Epithelial cell of proximal tubule (primary cell): ENCODE measurements at regions not wholly inside any gene's neighbourhood (a gene's known extent, or its start where the extent isn't known, plus 50 kb on each side); places are given as distances from the start of the nearest gene placed in this dataset.

ENCODE experiments used
- DNase-seq: peaks from one replicate; pipeline ENCODE4 v3.0.0-alpha.2; 2011; ENCODE audit warnings: low read depth
- H3K4me3 ChIP-seq: 2 replicates; pipeline ENCODE4 v1.5.1; 2011; ENCODE audit warnings: low read depth, mild to moderate bottlenecking, low read length
- TF ChIP-seq, protein P1 (sequence below): conservative IDR thresholded peaks from 2 replicates; pipeline ENCODE4 v1.5.1; 2012; ENCODE audit warnings: low read depth, mild to moderate bottlenecking, low read length

DNA sequence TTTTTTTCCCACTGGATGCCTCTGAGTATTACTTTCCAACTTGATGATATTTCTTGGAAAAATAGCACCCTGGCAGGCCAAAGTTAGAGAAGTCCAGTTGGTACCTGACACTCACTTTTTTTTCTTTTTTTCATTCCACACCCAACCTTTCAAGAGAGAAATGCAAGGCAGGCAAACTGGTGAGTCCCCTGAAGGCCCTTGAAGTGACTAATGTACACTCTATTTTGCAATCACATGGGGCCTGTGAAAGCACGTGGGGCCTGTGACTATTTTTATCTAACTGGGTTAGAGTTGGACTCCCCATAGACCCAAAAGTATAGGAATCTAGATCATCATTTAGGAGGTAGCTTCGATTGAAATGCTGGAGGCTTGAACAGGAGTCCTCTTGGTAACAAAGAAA, 316.7 kb downstream of the CHL1 start:
- no peak overlapping the region for H3K4me3 ChIP-seq
- TF ChIP-seq, protein P1, sequence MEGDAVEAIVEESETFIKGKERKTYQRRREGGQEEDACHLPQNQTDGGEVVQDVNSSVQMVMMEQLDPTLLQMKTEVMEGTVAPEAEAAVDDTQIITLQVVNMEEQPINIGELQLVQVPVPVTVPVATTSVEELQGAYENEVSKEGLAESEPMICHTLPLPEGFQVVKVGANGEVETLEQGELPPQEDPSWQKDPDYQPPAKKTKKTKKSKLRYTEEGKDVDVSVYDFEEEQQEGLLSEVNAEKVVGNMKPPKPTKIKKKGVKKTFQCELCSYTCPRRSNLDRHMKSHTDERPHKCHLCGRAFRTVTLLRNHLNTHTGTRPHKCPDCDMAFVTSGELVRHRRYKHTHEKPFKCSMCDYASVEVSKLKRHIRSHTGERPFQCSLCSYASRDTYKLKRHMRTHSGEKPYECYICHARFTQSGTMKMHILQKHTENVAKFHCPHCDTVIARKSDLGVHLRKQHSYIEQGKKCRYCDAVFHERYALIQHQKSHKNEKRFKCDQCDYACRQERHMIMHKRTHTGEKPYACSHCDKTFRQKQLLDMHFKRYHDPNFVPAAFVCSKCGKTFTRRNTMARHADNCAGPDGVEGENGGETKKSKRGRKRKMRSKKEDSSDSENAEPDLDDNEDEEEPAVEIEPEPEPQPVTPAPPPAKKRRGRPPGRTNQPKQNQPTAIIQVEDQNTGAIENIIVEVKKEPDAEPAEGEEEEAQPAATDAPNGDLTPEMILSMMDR = no peak
- peak; percentile 23 for DNase-seq

DNA sequence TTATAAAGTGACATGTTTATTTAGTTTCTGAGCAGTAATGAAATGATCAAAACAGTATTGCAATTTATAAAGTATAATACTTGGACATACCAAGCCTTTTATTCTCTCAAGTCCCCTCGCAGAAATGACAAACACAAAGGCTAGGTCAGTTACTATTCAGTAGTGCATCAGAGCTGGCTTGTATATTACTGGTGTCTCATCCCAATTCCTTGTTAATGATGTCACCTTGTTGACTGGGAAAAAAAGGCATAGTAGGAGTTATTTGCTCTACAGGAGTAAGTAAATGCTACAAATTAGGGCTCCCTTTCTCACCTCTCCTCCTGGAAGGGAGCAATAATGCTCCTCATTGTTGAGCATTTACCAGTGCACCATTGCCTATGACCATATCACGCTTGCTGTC, 317.6 kb downstream of the CHL1 start:
- no peak for DNase-seq
- no peak overlapping the region for H3K4me3 ChIP-seq
- TF ChIP-seq, protein P1 = no peak

DNA sequence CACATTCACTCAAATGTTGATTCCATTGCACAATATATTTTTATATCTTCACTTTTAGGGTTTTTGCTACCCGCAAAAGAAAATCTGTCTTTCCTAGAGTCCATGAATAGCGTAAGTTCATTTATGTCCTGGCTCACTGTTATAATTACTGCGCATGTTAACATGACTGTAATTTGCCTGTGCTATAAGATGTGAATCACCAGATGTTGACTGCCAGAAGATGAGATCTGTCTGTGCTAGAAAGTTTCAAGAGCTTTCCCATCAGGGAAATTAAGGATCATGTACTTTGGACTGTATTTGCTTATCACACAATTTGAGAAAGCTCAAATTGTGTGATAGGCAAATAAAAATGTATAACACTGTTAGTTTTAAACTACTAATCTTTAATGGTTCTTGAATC, 322.5 kb downstream of the CHL1 start:
- TF ChIP-seq, protein P1 = no peak
- DNase-seq = no peak
- no peak overlapping the region for H3K4me3 ChIP-seq

DNA sequence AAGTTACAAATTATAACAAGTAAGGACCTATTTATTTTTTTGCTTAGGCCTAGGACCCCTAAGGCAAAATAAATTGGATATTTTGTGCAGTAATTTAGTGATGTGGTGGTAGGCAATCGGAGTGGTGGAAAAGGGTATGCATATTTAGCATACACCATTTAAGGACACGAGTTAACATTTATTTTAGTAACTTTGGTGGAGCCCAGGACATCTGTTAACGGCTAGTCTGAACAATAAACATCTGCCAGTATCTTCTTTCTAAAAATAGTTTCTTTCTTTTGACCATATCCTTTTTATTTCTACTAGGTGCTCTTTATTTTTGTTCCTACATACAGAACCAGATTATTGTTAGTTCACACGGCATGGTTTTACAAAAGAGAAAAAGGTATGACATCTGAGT, 326.3 kb downstream of the CHL1 start:
- DNase-seq = no peak
- H3K4me3 ChIP-seq = no peak overlapping the region
- TF ChIP-seq, protein P1 = no peak

DNA sequence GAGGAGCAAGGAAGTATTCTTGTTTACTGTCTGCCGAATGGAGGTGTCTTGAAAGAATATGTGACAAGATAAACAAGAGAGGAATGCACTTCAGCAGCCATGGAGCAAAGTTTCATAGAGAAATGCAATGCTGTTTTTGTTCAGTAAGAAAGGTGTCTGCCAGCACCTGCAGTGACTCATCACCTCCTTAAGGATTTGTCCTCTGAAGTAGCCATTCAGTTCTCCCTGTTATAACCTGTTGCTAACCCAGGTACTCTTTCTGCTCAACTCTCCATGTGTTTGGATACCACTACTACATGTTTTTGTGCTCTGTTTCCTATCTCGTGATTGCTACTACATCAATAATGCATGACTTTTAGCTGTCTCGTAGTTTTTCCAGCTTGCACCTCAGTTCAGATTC, 328.9 kb downstream of the CHL1 start:
- TF ChIP-seq, protein P1 = no peak
- H3K4me3 ChIP-seq = no peak overlapping the region
- no peak for DNase-seq

DNA sequence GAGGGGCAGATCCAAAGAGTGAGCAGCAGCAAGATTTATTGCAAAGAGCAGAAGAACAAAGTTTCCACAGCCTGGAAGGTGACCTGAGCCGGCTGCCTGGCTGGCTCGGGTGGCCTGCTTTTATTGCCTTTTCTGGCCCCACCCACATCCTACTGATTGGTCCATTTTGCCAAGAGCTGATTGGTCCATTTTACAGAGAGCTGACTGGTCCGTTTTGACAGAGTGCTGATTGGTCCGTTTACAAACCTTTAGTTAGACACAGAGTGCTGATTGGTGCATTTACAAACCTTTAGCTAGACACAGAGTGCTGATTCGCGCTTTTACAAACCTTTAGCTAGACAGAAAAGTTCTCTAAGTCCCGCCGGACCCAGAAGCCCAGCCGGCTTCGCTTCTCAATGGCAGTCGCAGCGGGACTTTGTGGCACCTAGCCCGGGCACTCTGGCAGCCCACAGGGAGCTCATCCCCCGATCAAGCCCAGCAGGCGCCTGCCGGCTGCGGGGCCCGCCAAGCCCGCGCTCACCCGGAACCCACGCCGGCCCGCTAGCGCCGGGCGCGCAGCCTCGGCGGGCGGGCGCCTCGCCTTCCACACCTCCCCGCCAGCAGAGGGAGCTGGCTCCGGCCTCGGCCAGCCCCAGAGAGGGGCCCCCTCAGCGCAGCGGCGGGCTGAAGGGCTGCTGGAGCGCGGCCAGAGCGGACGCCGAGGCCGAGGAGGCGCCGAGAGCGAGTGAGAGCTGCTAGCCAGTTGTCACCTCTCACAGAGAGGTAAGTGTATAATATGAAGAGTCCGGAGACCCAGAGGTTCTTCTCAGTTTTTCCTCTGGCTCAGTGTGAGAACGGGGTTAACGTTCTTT, 339.2 kb downstream of the CHL1 start:
- DNase-seq = no peak
- TF ChIP-seq, protein P1 = peak; percentile 38
- H3K4me3 ChIP-seq = peak overlapping the region; percentile 60

DNA sequence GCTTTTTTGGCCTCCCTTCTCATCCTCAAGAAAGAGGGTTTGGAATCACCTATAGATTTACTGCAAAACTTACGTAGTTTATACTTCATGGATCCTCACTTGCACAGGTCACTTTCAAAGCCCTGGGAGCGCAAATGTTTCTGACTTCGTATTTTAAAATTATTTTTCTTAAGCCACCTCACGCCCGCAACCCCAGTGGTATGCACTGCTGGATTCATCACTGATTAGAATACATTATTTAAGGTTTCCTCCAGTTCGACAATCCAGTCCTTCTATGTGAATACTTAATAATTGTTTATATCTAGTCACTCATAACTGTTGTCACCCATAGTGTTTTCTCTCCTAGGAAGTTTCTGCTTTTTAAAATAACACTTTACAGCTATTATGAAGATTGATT, 339.9 kb downstream of the CHL1 start:
- TF ChIP-seq, protein P1 = no peak
- no peak for DNase-seq
- peak overlapping the region; percentile 60 for H3K4me3 ChIP-seq
